GM12873 (cell line): ENCODE measurements at regions not wholly inside any gene's neighbourhood (a gene's known extent, or its start where the extent isn't known, plus 50 kb on each side); places are given as distances from the start of the nearest gene placed in this dataset.

Experiments
- CTCF ChIP-seq: IDR thresholded peaks from 2 replicates; pipeline ENCODE4 v1.5.1; 2012; ENCODE audit warnings: low read depth, mild to moderate bottlenecking, moderate library complexity, low read length, control low read depth; ENCODE audit not compliant: insufficient read depth; ENCODE audit errors: missing control alignments

GRCh38 chr21:35862969-35863368 is 197.4 kb downstream of the SETD4 start:
- no peak for TF ChIP-seq CTCF

- no peak for TF ChIP-seq CTCF
Observed at GRCh38 chr21:35861661-35862060, 198.7 kb downstream of the SETD4 start.

- TF ChIP-seq CTCF: no peak
Observed at GRCh38 chr21:35860189-35860869, 200.0 kb downstream of the SETD4 start.

GRCh38 chr21:35859677-35860076 is 200.6 kb downstream of the SETD4 start:
- TF ChIP-seq CTCF: no peak

GRCh38 chr21:35857095-35857494 is 203.2 kb downstream of the SETD4 start:
- TF ChIP-seq CTCF: no peak

- no peak for TF ChIP-seq CTCF
Observed at GRCh38 chr21:35855484-35855883, 204.8 kb downstream of the SETD4 start.

- no peak for TF ChIP-seq CTCF
Observed at GRCh38 chr21:35854281-35854680, 206.0 kb downstream of the SETD4 start.
